ENCODE measurements at regions not wholly inside any gene's neighbourhood (a gene's known extent, or its start where the extent isn't known, plus 50 kb on each side); places are given as distances from the start of the nearest gene placed in this dataset.
"Not testable (repeated sequence)": the region's sequence is repeated elsewhere in the genome, so short reads cannot be mapped to it uniquely, and the experiment has no call there.

DNA sequence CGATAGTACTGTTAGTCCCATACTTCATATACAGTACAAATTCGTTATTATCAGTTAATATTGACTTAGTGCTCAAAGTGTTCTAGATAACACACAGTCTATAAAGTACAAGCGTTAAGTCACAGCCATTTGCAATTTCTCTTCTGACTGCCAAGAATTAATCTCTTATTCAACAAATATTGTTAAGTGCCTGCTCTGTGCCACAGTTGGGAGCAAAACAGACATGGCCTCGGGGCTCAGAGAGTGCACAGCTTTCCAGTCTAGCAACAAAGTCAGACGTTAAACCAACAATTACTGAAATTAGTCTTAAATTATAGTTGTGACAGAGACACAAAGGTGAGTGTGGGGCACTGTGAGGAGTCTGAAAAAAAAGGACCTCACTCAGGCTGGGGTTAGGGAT, 113.0 kb upstream of the DPP6 start:
- no peak overlapping the region for H3K27ac Mint-ChIP-seq
- no peaks in the 10 kb centered on the region for H3K36me3 Mint-ChIP-seq (ENCODE audit: low read depth)
- H3K4me1 Mint-ChIP-seq (ENCODE audit: low read depth), result no peaks in the 10 kb centered on the region
- no peak overlapping the region for H3K4me3 Mint-ChIP-seq
- H3K27me3 Mint-ChIP-seq, result no peaks in the 10 kb centered on the region
- H3K9me3 Mint-ChIP-seq, result peaks cover 18% of the 10 kb centered on the region

DNA sequence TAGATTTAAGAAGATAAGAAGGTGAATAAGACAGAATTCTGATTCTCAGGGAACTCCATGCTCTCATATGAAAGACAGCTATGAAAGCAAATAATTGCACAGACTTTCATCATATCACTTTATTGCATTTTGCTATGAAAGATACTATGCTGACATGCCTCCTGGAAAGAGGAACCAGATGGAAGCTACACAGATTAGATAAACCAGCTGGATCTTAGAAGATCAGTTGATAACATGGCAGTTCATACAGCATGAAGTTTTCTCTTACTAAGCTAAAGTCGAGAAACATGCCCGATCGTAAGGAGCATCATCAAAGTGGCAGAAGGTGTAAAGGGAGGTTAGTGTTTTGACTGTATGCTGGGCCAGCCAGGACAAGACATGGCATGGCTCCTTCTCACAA, 112.5 kb upstream of the DPP6 start:
- Mint-ChIP-seq H3K4me1 (ENCODE audit: low read depth) (no peaks in the 10 kb centered on the region), H3K27ac (no peak overlapping the region), H3K36me3 (ENCODE audit: low read depth) (no peaks in the 10 kb centered on the region), H3K4me3 (no peak overlapping the region), H3K27me3 (no peaks in the 10 kb centered on the region), H3K9me3 (peaks cover 20% of the 10 kb centered on the region)

DNA sequence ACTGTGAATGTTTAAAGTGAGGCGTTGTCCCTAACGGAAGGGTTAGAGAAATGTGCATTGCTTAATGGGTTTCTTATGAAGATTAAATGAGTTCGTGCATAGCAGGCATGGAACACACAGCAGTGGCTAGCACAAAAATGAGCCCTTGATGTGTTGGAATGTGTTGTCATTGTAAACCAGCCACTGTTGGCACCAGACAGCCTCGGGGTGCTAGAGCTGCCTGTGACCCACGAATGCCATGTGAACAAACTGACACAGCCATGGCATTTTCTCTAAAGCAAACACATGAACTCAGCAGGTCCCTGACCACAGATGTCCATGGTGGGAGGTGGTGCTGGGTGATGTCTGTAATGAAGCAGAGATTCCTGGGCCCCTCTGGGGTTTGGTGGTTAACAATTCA, 111.1 kb upstream of the DPP6 start:
- Mint-ChIP-seq H3K4me1 (ENCODE audit: low read depth) (no peaks in the 10 kb centered on the region), H3K4me3 (no peak overlapping the region), H3K27ac (no peak overlapping the region), H3K27me3 (no peaks in the 10 kb centered on the region), H3K9me3 (peaks cover 25% of the 10 kb centered on the region), H3K36me3 (ENCODE audit: low read depth) (no peaks in the 10 kb centered on the region)

DNA sequence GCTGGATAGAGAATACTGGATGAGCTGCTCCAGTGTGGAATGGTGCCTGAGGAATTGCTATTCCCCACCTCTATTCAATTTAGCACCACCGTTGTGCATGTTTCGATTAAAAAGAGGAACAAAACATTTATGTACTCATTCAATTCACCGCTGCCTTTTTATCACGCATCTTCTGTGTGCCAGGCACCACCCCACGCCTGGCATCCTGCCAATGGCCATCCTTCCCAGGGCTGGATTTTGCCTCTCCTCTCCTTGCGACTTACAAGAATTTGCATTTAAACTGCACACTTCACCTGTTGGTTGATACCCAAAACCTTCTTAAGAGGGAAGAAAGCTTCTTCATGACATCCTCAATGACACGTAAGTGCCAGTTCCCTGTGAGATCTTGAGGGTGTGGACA, 110.2 kb upstream of the DPP6 start:
- Mint-ChIP-seq H3K27me3 (no peaks in the 10 kb centered on the region), H3K4me3 (no peak overlapping the region), H3K4me1 (ENCODE audit: low read depth) (no peaks in the 10 kb centered on the region), H3K9me3 (peaks cover 29% of the 10 kb centered on the region), H3K36me3 (ENCODE audit: low read depth) (no peaks in the 10 kb centered on the region), H3K27ac (no peak overlapping the region)

DNA sequence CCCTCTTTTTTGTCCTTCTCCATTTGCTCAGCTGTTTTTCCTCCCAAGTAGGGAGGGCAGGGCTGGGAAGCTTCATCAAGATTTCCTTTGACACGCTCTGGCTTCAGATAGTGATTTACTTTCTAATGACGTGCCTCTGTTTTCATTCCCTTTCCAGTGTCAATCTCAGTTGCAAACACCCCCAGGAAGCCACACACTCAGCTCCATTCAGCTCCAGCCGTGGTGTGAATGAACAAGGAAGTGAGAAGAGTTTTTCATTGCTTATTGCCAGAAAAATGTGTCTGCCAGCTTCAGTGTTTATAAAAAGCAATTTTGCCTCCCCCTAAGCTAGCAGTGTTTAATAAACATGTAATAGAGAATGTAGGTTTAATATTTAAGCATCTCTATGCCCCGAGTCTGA, 108.7 kb upstream of the DPP6 start:
- Mint-ChIP-seq H3K36me3 (ENCODE audit: low read depth) (no peaks in the 10 kb centered on the region), H3K9me3 (peaks cover 23% of the 10 kb centered on the region), H3K27me3 (no peaks in the 10 kb centered on the region), H3K4me3 (no peak overlapping the region), H3K27ac (no peak overlapping the region), H3K4me1 (ENCODE audit: low read depth) (no peaks in the 10 kb centered on the region)

DNA sequence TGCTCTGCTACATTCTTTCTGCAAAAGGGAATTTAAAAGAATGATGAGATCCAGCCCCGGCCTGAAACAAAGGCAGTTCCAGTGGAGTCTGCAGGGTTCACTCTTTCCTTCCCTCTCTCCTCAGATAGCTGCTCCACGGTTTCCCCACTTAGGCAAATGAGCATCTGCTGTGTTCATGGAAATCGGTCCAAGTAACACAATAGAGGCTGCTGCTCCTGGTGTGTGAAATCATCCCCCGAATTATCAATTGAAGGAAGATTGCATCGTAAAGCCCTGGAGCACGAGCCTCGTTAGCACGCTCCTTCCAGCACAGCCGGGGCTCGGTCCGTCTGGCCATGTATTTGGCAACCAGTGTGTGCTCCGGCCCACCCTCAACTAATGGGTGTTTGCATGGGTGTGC, 108.3 kb upstream of the DPP6 start:
- Mint-ChIP-seq H3K27me3 (no peaks in the 10 kb centered on the region), H3K4me3 (no peak overlapping the region), H3K4me1 (ENCODE audit: low read depth) (no peaks in the 10 kb centered on the region), H3K27ac (no peak overlapping the region), H3K9me3 (peaks cover 19% of the 10 kb centered on the region), H3K36me3 (ENCODE audit: low read depth) (no peaks in the 10 kb centered on the region)

DNA sequence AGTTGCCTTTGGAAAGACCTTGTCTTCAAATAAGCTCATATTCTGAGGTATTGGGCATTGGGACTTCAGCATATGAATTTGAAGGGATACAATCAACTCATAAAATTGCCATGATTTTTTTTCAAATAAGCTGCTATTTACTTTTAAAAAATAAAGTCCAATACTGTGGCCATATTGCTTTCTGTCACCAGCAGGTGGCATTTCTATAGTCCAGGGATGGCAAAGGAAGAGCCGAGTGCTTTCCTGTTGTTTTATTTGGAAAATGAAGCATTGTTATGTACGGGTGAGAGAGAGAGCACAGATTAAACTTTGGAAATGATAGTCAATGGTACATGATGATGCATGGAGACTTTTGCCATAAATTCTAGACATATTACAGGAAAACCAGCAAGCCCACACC, 104.1 kb upstream of the DPP6 start:
- H3K27me3 Mint-ChIP-seq, result no peaks in the 10 kb centered on the region
- H3K36me3 Mint-ChIP-seq (ENCODE audit: low read depth), result no peaks in the 10 kb centered on the region
- H3K27ac Mint-ChIP-seq, result no peak overlapping the region
- peaks cover 19% of the 10 kb centered on the region for H3K9me3 Mint-ChIP-seq
- H3K4me3 Mint-ChIP-seq, result no peak overlapping the region
- no peaks in the 10 kb centered on the region for H3K4me1 Mint-ChIP-seq (ENCODE audit: low read depth)

DNA sequence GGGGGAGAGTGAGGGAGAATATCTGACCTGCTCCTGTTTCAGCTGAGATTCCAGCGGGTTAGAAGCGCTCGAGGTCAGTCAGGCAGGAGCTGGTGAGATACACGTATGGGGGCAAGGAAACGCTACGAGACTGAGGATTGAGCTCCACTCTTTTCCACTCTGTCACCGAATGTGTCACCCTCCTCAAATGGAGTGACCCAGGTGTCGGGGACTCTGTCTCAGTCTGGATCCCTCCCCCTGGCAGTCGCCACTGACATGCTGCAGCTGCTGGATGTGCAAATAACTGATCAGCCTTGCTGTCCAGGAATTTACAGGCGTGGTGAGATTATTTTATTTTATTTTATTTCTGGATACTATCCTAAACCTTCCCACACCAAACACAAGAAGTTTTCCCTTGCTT, 100.9 kb upstream of the DPP6 start:
- H3K4me3 Mint-ChIP-seq, result no peak overlapping the region

DNA sequence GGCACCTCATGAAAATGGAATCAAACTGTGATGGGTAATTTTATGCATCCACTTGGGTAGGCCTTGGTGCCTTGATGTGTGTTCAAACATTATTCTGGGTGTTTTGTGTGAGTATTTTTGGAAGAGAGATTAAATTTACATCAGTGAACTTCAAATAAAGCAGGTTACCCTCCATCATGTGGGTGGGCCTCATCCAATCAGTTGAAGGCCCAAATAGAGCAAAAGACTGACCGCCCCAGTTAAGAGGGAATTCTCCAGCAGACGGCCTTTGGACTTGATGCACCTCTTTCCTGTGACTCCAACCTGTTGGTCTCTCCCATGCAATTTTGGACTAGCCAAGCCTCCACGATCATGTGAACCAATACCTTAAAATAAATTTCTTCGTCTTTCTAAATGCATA, 97.7 kb upstream of the DPP6 start:
- no peak overlapping the region for H3K4me3 Mint-ChIP-seq
- no peak overlapping the region for H3K27ac Mint-ChIP-seq
- H3K9me3 Mint-ChIP-seq, result peaks cover 9% of the 10 kb centered on the region
- no peaks in the 10 kb centered on the region for H3K27me3 Mint-ChIP-seq
- H3K4me1 Mint-ChIP-seq (ENCODE audit: low read depth), result no peaks in the 10 kb centered on the region
- no peaks in the 10 kb centered on the region for H3K36me3 Mint-ChIP-seq (ENCODE audit: low read depth)

More for the DNA sequence above, 100.9 kb upstream of the DPP6 start:
- Mint-ChIP-seq H3K36me3 (ENCODE audit: low read depth) (no peaks in the 10 kb centered on the region), H3K4me1 (ENCODE audit: low read depth) (no peaks in the 10 kb centered on the region), H3K9me3 (peaks cover 12% of the 10 kb centered on the region), H3K27me3 (no peaks in the 10 kb centered on the region), H3K27ac (no peak overlapping the region)

DNA sequence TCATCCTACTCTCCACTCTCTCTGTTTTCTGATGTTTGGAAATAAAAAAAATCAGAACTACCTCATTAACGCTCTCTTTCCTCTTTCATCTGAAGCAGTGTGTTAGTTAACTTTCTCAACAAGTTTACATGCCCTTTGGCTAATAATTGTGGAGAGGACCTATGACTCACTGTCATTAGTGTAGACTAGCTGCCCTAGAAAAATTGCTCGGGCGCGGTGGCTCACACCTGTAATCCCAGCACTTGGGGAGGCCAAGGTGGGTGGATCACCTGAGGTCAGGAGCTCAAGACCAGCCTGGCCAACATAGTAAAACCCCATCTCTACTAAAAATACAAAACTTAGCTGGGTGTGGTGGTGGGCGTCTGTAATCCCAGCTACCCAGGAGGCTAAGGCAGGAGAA, 94.5 kb upstream of the DPP6 start:
- not testable (repeated sequence) for H3K36me3 Mint-ChIP-seq (ENCODE audit: low read depth); H3K9me3 Mint-ChIP-seq; H3K4me3 Mint-ChIP-seq; H3K27me3 Mint-ChIP-seq; H3K27ac Mint-ChIP-seq; H3K4me1 Mint-ChIP-seq (ENCODE audit: low read depth)

DNA sequence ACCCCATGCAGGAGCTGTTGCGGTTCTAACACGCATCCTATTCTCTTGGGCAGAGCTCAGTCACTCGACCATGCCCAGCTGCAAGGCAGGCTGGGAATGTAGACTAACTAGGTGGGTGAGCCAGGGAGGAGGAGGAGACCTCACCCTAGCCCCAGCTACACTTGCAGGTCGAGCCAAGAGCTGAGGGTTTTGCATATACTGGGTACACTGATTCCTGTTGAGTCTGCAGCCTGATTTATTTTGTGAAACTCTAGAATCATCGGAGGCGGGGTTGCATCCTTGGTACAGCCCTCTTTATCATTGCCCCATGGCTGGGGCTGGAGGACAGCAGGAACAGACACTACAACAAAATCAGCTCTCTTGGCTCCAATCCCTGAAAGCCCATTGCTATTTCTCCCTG, 93.8 kb upstream of the DPP6 start:
- not testable (repeated sequence) for H3K4me3 Mint-ChIP-seq; H3K27ac Mint-ChIP-seq; H3K4me1 Mint-ChIP-seq (ENCODE audit: low read depth); H3K36me3 Mint-ChIP-seq (ENCODE audit: low read depth); H3K27me3 Mint-ChIP-seq; H3K9me3 Mint-ChIP-seq

DNA sequence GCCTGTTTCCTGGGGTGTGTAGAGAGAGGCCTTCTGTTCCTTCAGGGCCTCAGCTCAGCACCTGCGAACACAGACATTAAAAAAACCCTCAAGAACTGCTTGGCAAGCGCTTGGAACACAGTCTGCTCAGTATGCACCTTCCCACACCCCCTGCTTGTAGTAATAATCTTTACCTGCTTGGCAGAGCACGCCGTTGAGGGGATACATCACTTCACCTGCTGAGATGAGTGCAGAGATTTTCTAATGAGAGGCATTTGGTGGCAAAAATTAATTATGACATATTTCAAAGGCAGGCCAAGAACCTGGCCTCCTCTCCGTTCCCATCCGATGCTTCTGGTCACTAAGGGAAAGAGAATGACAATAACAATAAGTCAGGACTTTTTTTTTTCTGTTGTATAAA, 93.4 kb upstream of the DPP6 start:
- H3K27ac Mint-ChIP-seq; H3K36me3 Mint-ChIP-seq (ENCODE audit: low read depth); H3K27me3 Mint-ChIP-seq; H3K4me1 Mint-ChIP-seq (ENCODE audit: low read depth); H3K9me3 Mint-ChIP-seq; H3K4me3 Mint-ChIP-seq: not testable (repeated sequence)

DNA sequence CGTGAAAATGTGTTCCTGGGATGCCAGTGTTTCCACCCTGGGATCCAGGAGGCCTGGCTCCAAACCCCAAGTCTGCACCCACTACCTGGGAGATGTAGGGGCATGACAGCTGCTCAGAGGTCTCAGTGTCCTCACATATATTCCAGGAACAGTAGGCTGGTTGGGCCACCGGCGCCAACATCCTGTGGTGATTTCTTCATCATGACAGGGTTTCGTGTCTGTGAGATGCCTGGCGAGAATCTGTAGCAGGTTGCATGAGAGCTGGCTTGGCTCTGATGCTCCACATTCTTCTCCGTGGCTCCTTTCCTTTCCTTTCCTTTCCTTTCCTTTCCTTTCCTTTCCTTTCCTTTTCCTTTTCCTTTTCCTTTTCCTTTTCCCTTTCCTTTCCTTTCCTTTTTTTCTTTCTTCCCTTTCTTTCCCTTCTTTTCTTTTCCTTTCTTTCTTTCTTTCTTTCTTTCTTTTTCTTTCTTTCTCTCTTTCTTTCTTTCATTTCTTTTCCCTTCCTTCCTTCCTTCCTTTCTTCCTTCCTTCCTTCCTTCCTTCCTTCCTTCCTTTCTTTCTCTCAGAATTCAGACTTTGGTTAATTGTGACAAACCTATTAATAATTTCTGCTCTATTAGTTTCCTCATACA, 87.6 kb upstream of the DPP6 start:
- not testable (repeated sequence) for H3K36me3 Mint-ChIP-seq (ENCODE audit: low read depth)

DNA sequence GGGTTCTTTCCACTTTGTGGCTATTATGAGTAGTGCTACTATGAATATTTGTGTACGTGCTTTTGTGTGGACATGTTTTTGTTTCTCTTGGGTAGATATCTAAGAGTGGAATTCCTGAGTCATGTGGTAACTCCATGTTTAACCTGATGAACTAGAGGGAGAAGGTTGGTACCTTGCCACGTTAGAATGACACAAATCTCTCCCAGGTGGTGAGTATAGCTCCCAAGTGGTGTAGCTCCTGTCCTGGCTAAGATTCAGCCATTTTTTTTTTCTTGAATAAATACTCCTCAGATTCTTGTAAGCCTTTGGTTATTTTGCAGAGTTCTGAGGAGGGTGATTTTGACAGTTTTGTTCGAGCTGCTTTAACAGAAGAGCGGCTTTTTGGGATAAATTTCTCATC, 83.2 kb upstream of the DPP6 start:
- H3K27me3 Mint-ChIP-seq; H3K27ac Mint-ChIP-seq; H3K36me3 Mint-ChIP-seq (ENCODE audit: low read depth); H3K4me1 Mint-ChIP-seq (ENCODE audit: low read depth); H3K9me3 Mint-ChIP-seq; H3K4me3 Mint-ChIP-seq: not testable (repeated sequence)

More for the DNA sequence above, 87.6 kb upstream of the DPP6 start:
- not testable (repeated sequence) for H3K4me3 Mint-ChIP-seq; H3K27me3 Mint-ChIP-seq; H3K4me1 Mint-ChIP-seq (ENCODE audit: low read depth); H3K27ac Mint-ChIP-seq; H3K9me3 Mint-ChIP-seq

DNA sequence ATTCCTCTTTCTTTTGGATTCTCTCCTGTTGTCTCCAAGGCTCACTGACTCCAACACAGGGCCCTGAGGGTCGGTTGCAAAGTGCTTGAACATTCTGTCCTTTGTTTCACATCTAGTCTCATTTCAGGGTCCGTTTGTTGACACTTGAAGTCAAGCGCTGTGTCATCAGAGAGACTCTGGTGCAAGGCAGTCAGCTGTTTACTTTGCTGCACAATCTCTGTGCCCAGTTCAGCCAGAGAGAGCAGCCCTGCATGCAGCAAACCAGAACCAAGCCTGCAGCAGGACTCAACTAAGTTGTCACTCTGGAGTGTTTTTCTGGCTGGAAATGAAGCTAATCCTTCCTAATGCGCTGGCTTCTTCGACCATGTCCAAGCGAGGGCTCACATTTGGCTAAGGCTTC, 77.6 kb upstream of the DPP6 start:
- H3K9me3 Mint-ChIP-seq; H3K27me3 Mint-ChIP-seq; H3K4me1 Mint-ChIP-seq (ENCODE audit: low read depth); H3K27ac Mint-ChIP-seq; H3K36me3 Mint-ChIP-seq (ENCODE audit: low read depth); H3K4me3 Mint-ChIP-seq: not testable (repeated sequence)

DNA sequence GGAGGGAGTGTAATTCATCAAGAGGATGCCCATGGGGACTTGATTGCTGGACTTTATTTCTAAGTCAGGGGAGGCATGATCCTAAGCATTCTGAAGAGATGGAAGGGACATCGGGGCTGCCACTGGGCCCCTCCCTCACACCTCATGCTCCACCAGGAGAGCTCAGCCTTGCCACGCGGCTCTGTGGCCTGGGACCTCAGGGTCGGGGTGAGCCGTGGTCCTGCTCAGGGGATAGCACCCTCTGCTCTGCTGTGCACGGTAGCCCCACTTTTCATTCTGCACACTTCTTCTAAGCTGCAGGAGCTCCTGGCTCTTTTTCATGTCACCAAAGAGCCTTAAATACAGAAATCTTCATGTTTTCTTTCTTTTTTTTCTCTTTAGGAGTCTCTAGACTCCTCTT, 75.5 kb upstream of the DPP6 start:
- not testable (repeated sequence) for H3K4me1 Mint-ChIP-seq (ENCODE audit: low read depth); H3K27me3 Mint-ChIP-seq; H3K36me3 Mint-ChIP-seq (ENCODE audit: low read depth); H3K4me3 Mint-ChIP-seq; H3K27ac Mint-ChIP-seq
- peaks cover 10% of the 10 kb centered on the region for H3K9me3 Mint-ChIP-seq

DNA sequence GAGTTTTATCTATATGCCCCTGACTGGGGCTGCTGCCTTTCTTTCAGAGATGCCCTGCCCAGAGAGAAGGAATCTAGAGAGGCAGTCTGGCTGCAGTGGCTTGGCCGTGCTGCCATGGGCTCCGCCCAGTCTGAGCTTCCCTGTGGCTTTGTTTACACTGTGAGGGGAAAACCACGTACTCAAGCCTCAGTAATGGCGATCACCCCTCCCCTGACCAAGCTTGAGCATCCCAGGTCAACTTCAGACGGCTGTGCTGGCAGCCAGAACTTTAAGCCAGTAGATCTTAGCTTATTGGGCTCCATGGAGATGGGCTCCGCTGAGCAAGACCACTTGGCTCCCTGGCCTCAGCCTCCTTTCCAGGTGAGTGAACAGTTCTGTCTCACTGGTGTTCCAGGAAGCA, 69.0 kb upstream of the DPP6 start:
- H3K36me3 Mint-ChIP-seq (ENCODE audit: low read depth); H3K4me1 Mint-ChIP-seq (ENCODE audit: low read depth); H3K27me3 Mint-ChIP-seq; H3K27ac Mint-ChIP-seq; H3K4me3 Mint-ChIP-seq: not testable (repeated sequence)
- peaks cover 10% of the 10 kb centered on the region for H3K9me3 Mint-ChIP-seq

Measured in stimulated activated naive CD8-positive, alpha-beta T cell treated with anti-CD3 and anti-CD28 coated beads, Interleukin-15, Interleukin-2, amounts not matched to agents 100 ng/mL and 50 ng/mL, for 24 hours (primary cell).